ENCODE measurements at regions not wholly inside any gene's neighbourhood (a gene's known extent, or its start where the extent isn't known, plus 50 kb on each side); places are given as distances from the start of the nearest gene placed in this dataset.

DNA sequence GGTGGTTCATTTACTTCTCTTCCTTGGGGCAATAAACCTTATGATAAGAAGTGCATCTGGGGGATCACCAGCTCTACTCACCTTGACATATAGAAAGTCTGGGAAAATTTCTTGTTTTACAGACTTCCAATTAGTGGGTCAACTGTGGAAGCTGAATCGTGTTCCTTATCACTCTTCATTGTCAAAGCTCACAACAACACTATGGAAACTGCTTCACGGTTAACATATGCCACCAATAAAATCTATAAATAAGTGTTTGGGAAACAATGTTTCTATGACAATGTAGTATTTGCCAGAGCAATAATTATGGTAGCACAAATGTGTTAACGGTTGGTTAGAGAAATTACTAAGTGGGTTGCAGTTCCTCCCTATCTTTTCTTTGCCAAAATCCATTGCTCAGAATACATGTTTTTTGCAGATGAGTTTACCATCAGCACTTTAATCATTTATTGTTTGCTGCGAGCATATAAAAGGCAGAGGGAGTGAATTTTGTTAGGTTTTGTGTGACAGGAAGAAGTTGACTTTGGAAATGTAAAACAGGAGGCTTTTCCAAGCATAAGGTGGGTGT, 321.8 kb downstream of the RFC3 start:
- TF ChIP-seq YY1 (IDR thresholded peaks at IDR 0.05) (no peak), CTCF (IDR thresholded peaks at IDR 0.05; ENCODE audit: low read depth, low read length, missing input control) (no peak)

All from liver (tissue), 2 donors.